G401.6 (cell line): ENCODE measurements at regions not wholly inside any gene's neighbourhood (a gene's known extent, or its start where the extent isn't known, plus 50 kb on each side); places are given as distances from the start of the nearest gene placed in this dataset.

ENCODE experiments used
- FAIRE-seq: peaks from 2 replicates; lab custom pipeline; 2012; peaks lifted over from hg19 to GRCh38; lab: Jason Lieb, UNC

DNA sequence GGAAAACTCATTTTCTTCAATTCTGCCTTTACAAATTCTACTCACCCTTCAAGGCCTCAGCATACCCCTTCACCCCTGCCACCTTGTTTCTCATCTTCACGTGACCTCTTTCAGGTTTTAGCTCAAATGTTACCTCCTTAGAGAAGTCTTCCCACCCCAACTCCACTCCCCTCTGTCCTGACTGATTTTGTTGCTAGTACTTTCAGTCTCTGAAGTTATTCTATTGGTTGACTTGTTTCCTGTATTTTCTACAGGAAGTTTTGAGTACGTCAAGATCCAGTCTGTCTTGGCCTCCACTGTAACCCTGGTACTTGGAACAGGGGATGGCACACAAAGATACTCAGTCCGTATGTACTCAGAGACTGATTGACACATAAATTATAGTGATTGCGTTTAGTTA lies 296.1 kb downstream of the DHX35 start:
- no peak for FAIRE-seq

DNA sequence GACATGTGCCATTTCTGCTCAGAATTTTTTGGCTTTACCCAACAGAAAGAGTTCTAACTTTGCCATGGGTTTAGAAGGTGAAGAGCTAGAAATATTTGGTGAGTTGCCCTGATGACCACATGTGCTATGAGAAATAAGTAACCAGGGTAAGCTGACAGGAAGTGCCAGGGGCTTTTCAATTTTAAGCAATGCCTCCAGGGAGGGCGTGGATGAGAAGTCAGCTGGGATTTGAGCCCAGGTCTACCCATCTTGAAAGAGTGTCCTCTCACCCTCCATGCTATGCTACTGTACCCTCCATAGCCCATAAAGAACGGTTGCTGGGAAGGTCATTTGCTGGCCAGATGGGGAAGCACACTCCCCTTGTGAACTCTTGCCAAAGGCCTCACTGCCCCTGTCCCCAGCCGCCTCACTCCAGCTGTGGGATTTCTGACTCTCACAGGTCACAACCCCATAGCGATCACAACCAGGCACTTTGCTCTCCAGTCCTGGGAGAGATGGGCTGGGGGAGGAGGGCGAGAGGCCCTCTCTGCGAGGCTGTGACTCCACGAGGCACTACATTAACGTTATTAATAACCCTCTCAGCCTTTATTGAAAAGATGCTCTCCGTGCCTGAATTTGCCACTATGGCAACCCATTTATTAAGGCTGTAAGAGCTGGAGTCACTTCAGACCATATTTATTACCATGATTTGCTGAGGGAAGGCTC lies 291.1 kb downstream of the DHX35 start:
- FAIRE-seq: no peak

DNA sequence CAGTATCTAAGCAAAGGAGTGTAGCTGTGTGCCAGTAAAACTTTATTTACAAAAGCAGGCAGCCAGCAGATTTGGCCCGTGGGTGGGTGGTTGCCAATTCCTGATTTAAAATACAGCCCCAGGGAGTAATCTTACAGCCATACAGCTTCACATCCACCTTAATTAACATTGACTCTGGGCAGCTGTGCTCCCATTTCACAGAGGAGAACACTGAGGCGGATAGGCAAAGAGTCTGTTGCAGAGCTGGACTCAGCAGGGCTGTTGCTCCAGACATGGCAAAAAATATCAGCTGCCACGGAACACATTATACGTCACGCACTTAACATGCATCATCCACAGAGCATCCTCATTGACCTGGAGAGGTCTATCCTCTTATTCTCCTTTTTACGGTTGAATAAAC lies 289.9 kb downstream of the DHX35 start:
- no peak for FAIRE-seq

DNA sequence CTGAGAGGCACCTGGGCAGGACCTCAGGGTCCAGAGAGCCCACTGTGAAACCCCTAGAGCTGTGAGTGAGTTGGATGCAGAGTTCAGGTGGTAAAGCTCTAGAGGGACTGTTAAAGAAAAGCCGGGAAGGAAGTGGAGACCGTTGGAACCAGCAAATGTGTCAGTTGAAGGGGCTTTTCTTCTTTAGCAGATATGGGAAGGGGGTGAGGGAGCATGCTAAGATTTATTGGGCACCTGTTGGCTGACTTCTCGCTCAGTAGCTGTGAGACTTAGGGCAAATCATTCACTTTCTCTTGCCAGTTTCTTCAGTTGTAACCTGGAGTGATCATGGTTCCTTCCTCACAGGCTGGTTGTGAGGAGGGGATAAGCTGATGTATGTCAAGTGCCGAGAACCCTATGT lies 287.7 kb downstream of the DHX35 start:
- no peak for FAIRE-seq

DNA sequence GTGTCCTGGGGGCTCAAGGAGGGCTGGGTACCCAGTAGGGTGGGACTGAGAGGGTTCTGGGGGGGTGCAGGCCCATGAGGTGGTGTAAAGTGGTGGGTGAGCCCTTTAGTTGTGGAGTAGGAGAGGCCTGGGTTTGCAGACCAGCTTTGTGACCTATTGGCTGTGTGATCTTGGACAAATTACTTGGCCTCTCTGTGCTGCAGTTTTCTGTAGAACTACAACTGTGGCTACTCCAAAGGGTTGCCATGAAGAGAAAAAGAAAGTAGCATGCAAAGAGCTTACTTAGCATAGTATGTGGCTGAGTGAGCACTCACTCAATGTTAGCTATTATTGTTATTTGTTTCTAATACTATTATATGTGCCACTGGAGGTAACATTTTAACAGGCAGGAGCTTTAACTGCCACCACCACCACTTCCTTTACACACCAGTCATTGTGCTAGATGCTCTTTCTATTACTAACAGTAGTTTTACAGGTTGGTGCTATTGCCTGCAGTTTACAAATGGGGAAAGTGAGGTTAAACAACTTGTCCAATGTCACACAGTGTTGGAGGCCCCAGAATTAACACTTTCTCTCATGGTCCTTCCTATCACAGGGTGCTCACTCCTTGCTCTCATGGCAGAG lies 286.8 kb downstream of the DHX35 start:
- no peak for FAIRE-seq

DNA sequence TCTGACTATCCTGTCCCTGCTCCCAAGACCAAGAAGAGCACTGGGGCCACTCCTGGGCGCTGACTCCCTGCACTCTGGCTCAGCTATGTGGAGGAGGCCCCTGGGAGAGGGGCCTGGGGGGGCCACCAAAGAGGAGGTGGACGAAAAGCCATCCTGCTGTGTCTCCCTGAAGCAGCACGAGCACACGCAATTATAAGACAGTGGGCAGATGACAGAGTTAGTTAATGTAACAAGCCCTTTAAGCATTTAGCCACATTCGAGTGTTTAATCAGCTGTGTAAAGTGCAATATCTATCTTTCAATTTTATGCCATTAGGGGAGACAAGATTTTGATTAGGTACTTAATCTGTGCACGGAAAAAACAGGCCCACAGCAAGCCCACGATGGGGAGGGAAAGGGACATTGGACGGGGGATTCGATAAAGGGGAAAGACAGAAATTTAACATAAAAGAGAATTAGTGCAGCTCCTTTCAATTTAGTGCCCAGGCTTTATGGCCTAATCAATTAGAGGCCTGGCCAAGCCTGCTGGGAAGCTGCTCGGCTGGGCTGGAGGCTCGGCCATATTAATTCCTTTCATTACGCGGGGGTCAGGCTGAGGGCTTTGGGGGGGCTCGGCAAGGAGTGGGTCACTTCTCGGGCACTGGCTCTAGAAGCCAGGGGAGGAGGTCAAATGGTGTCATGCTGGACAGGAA lies 286.2 kb downstream of the DHX35 start:
- FAIRE-seq: no peak

DNA sequence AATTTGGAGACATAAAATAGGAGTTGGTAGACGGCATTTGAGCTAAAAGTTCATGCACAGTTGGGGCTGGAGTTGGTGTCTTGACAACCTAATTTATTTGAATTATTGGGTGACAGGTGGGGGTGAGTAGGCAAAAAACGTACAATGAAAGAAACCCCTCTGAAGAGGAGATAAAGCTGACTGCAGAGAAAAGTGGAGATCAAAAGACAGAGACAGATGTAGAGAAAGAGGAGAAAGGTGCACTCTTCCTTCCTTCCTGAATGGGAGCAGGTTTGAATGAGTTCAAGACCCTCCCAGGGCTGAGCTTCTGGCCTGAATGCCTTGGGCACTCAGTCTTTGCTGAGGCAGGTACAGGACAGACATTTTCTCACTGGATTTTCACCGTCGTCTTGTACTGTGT lies 284.3 kb downstream of the DHX35 start:
- no peak for FAIRE-seq

DNA sequence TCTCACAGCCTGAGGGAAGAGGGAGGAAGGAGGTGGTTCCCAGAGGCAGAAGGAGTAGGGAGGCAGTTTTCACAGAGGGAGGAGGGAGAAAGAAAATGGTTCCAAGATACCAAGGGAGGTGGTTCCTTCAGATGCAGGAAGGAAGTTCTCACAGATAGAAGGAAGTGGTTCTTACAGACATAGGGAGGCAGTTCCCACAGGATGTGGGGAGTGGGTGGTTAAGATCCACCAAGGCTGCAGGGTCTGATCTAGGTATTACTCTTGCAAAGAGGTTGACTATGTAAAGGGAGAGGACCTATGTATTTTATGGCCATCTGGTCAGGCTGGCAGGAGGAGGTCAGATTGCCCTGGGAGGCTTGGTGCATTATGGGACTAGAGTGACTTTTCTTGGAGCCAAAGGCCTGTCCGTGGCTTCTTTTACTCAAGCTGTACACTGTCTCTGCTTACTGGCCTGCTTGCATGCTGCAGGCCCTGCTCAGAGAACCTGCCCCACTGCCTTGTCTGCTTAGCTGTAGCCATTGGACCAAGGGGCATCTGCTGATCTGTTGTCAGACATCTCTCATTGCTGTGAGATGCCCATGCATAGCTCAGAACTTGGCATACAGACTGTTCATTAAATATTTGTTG lies 283.7 kb downstream of the DHX35 start:
- no peak for FAIRE-seq

DNA sequence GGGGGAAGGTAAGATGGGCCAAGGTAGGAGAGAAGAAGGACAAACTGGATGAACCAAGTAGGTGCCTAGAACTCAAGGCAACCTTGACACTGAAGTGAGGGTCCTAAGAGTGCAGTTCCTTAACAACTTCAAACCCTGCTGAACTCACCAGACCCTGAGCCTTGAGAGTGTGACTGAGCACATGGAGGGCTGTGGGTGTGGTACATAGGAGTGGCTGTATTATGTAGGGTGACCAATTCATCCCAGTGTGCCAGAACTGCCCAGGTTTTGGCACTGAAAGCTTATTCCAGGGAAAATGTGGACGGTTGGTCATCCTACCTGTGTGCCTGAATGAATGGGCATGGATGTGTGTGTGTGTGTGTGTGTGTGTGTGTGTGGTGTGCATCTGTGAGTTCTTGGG lies 281.8 kb downstream of the DHX35 start:
- FAIRE-seq: no peak

DNA sequence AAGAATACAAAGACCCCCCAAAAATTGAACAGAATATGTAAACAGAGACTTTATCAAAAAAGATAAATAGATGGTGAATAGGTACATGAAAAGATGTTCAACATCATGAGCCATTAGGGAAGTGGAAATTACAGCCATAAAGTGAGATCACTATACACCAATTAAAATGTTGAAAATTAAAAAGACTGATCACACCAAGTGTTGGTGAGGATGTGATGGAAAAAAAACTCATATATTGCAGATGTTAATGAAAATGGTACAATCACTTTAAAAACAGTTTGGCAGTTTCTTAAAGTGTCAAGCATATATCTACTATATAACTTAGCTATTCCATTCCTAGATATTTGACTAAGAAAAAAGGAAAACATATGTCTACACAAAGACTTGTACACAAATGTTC lies 280.5 kb downstream of the DHX35 start:
- no peak for FAIRE-seq

DNA sequence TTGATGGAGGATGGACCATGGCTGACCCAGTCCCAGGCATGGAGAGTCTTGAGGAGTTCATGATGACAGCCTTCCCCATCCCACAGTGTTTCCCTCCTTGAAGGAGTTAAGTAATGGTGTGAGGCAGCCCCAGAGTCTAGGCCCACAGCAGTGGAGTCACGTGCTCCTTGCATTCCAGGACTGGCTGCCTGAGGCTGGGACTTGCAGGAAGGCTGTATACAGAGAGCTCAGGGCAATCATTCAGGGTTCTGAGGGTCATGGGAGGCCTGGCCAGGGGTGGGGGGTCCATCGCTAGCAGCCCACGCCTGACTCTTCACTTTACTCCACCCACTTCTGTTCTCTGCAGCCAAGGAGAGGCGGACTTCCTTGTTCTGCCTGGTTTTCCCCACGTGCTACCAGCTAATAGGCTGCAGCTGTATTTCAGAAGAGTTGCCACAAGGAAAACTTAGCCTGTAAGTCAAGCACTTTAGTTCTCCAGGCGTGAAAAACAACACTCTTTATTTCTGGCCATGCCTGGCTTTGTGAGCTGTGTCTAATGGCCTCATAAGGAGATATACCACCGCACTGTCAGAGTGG lies 272.5 kb downstream of the DHX35 start:
- no peak for FAIRE-seq

DNA sequence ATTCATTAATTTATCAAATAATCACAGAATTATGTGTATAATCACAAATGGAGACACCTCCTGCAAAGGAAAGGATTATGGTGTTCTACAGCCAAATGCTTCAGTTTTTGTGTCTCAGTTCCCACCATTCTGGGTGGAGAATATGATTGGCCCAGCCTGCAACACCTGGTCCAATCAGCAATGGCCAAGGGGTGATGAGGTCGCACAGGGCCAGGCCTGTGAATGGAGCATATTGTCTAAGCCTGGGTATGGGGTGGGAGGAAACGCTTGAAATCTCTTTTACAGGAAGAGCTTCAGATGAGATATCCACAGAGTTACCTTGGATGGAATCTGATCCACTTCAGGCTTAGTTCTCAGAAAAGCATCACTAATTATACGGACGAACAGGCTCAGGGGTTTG lies 271.6 kb downstream of the DHX35 start:
- FAIRE-seq: no peak

DNA sequence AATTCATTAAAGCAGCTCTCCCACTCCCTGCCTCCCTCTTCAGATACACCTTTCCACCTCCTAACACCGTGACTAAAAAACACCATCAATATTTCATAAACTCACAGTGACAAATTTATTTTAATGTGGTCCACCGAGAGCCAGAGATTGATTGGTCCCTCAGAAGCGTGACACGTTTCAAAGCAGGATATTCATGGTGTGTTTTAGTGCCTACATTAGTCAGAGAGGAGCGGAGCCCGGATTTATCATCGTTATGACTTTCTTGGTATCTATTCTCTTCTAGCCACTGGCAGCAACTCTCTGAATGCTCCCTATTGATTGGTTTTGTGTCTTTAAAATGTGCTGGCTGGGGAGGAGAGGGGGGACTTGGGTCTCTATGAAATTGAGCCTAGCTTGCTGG lies 265.3 kb downstream of the DHX35 start:
- no peak for FAIRE-seq

DNA sequence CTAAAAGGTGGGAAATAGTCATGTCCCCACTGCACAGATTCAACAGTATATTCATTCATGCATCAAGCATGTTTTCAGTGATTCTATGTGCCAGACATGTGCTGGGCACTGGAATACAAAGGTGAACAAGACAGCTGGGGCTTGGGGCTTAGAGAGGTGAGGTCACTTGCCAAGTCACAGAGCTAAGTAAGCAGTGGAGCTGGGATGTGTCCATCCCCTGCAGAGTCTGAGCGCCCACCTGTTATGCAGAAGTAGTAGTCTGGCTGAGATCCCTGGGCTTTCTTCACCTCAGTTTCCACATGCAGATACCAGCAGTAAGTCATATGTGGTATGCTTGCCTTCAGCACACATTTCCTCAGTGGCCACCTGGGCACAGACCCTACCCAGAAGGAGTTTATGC lies 263.8 kb downstream of the DHX35 start:
- FAIRE-seq: no peak

DNA sequence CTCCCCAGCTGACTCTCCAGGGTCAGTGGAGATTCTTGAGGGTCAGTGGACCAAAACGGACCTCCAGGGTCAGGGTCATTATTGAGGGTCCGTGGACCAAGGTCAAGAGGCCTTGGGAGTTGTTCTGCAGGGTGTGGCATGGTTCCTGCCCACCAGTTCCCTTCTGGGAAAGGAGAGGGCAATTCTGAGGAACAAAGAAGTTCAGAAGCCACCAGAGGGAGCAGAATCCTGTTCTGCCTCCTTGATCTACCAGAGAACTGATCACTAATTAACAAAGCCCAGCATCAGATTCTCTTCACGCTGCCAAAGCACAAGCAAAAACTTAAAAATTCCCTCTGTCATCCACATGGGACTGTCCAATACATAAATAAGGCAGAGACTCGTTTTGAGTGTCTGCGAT lies 263.4 kb downstream of the DHX35 start:
- no peak for FAIRE-seq

DNA sequence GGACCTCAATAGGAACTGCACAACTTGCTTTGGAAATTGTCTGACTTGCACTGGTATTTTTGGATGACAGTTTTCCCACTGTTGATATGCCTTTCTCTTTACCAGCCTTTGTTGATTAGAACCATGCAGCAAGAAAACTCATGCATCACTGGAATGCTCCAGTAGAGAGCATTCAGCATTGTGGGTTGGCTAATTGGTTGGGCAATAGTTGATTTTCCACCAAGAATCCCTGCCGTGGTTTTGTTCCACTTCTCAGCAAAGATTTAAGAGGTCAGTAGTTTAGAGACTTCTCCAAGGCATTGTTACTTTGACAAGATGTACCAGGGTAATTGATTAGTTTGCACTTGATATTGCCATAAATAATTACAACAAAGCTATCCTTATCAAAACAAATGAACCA lies 260.0 kb downstream of the DHX35 start:
- FAIRE-seq: no peak

DNA sequence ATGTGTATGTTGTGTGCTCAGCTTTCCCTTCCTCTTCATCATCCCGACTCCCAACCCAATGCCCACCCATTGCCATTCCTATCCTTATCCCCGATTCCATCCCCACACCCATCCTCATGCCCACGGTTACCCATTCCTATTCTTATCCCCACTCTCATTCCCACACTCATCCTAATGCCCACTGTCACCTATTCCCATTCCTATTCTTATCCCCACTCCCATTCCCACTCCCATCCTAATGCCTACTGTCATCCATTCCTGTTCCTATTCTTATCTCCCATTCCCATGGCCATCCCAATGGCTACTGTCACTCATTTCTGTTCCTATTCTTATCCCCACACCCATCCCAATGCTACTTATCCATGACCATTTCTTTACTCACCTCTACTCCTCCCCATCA lies 254.1 kb downstream of the DHX35 start:
- no peak for FAIRE-seq

DNA sequence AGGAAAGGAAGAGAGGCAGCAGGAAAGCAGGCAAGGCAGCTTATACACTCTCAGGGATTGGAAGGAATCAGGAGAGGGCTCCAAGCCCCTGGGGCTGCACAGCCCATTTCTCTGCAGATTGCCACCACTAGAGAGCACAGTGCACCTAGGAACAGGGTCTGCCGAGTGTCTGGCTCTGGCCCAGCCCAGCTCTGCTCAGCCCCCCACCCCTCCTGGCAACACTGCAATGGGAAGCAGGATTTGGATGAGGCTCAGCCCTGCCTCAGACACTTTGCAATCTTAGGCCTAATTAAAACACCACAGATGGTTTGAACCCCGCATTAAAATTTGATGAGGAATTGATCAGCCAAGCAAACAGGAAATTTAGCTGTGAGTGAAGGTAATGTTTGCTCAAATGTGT lies 252.7 kb downstream of the DHX35 start:
- no peak for FAIRE-seq

DNA sequence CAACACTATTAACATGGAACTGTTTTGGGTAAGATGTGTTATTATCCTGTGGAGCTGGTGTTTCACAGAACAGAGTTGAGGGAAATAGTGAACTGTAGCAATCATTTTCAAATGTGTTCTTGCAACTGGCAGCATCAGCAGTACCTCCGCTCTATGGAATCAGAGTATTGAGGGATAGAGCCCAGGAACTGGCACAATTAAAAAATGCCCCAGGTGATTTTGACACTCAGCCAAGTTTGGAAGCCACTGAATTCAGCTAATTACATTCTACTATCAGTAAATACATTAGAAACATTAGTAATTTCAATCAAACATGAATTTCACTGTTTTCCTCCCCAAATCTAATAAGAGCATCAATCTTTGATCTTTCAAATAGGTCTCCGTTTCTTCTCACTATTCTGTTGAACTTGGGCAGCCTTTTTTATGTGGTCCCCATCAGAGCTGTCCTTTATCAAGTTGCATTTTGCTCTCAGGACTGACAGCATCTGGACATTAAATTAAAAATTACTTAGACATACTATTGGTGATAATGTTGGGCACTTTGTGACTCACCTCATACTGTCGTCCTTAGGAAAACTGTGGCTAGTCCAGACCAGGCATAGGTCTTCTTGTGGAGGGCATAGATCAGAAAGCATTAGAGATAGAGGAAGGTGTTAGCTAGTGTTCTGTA lies 251.5 kb downstream of the DHX35 start:
- FAIRE-seq: no peak

DNA sequence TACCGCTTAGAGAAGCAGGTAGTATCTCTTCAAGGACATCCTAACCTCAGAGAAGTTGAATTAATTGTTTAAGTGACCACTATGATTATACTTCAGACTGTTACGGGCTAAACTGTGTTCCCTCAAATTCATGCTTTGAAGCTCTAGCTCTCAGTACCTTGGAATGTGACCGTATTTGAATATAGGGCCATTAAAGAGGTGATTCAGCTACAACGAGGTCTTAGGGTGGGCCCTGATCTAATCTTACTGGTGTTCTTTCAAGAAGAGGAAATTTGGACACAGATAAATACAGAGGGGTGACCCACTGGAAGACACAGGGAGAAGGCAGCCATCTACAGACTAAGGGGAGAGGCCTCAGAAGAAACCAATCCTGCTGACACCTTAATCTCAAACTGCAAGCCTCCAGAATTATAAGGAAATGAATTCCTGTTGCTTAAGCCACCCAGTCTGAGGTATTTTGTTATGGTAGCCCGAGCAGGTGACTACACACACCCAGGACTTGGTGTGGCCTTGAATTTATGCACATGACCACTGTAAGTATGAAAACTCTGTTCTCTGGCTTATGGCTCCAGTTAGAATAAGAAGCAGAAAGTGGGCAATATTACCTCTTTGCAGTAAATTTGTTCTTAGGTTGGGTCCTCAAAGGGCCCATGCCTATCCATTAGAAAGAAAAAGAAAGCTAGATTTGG lies 249.1 kb downstream of the DHX35 start:
- no peak for FAIRE-seq

DNA sequence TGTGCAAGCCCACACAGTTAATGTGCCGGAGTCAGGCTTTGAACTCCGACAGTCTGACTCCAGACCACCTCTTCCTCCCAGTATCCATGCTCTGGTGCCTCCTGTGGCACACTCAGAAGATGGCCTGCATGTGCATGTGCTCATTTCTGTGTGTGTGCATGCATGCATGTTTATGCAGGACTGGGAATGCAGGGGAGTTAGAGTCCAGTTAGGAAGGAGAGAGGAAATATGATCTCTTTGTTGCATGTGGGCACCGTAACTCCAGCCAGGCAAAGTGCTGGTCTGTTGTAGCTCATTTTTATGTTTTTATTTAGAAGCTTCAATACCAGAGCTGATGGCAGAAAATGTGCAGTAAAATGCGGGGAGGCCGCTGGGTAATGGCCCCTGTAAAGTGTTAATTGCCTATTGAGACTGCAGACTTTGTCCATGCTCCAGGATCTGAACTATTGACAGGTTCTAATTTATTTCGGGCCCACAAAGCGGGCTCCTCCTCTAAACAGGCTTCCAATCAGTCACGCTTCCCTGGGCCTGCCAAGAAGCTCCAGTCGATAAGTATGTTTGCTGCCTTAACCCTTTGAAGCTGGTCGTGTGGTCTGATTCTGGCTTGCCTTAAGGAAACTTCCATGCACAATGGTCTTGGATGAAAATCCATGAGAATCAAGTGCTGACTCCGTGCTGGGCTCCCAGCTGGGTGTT lies 248.3 kb downstream of the DHX35 start:
- FAIRE-seq: no peak
